ENCODE measurements at regions not wholly inside any gene's neighbourhood (a gene's known extent, or its start where the extent isn't known, plus 50 kb on each side); places are given as distances from the start of the nearest gene placed in this dataset.
"Not testable (repeated sequence)": the region's sequence is repeated elsewhere in the genome, so short reads cannot be mapped to it uniquely, and the experiment has no call there.

DNA sequence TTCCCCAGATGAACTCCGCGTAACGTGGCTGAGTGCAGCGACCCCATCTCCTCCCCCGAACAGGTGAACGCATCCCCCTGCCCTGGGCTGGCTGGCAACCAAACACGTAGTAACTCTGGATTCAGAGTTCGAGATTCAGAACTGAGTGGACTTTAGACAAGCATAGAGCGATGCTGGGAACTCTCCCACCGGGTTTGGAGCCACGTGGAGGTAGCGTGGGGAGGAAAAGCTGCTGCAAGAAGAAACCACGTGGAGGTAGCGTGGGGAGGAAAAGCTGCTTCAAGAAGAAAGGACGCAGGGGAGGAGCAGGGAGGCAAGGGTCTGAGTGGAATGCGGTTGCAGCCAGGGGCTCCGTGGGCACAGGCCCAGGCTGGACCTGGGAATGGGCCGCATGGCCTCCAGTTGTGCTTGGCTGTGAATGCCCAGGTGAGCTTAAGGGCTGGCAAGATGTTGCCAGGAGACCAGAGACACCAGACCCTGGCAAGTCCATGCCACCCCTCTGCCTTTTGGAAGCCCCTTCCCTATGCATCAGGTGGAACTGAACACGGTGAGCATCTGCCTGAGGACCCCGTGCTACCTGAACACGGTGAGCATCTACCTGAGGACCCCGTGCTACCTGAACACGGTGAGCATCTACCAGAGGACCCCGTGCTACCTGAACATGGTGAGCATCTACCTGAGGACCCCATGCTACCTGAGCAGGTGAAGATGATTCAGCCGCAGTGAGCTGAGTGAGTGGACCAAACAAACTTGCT lies 118.0 kb upstream of the FRMD1 start:
- DNase-seq (ENCODE audit: low spot score), result no peak
- in situ Hi-C loops (cut with HindIII; ENCODE audit: low sequenced_read_pairs), result no loop called here

DNA sequence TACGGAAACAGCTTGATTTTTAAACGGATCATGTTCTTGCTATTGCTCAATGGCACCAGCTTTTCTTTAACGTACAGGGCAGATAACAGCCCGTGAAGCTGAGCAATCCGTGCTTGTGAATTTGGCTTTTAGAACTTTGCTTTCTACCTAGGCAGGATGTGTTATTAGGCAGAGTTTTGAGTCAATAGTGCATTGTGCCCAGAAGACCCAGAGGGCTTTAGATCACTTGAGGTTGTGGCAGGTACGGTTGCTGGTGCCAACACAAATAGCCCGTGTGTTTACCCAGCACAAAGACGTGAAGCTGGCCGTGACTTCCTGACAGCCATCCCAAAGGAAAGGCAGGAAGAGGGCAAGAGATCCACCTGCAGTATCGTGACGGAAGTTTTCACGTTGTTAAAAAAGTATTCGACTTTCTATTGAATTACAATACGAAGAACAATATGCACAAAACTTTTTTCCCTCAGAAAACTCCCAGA lies 117.4 kb upstream of the FRMD1 start:
- DNase-seq (ENCODE audit: low spot score), result no peak

DNA sequence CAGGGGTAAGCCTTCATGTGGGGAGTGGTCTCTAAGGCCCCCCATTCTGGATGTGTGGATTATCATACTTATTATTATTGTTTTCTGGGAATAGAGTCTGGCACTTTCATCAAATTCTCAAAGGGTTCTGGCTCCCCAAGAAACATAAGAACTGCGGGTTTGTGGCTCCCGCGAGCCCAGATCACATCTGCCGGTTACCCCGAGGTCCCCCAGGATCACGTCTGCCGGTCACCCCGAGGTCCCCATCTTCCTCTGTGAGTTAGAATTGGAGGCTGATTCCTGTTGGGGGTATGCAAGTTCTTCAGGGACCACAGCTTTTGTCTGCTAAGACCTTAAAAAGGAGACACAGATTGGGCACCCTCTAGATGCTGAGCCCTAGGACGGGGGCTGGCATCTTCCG lies 116.7 kb upstream of the FRMD1 start:
- in situ Hi-C loops (cut with HindIII; ENCODE audit: low sequenced_read_pairs), result no loop called here
- no peak for DNase-seq (ENCODE audit: low spot score)

More for the DNA sequence above, 117.4 kb upstream of the FRMD1 start:
- in situ Hi-C loops (cut with HindIII; ENCODE audit: low sequenced_read_pairs), result no loop called here

DNA sequence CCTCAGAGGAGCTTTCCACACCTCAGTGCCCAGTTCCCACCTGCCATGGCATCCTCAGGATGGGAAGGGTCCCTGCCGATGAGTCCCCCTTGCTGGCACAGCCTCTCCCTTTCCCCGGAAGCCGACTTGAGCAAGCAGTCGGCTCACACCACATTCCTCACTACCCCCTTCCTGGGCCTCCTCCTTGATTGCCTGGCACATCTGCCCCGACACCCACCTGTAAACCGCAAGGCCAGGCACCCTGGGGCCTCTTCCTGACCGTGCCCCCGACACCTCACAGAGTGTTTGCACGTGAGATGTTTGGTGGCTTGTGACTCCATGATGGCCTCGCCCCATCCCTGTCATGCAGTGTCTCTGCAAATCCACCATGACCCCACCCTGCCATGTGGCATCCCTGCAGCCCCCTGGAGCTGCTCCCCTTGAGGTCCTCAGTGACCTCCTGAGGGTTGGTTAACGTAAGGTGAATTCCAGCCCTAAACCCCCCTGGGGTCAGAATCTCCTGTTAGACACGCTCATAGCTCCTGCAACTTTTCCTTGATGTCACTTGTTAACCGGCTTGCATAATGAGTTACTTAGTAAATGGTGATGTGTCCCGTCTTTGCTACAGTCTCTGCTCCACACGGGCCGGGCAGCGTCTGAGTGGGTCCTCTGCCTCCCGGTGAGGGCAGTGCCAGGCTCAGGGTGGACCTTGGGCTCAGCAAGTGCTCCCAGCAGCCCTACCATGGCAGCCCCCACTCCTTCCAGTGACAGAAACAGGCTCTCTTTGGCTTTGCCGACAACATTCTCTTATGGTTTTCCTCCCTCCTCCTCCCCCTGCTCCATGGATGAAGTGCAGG lies 115.9 kb upstream of the FRMD1 start:
- in situ Hi-C loops (cut with HindIII; ENCODE audit: low sequenced_read_pairs), result no loop called here
- no peak for DNase-seq (ENCODE audit: low spot score)

DNA sequence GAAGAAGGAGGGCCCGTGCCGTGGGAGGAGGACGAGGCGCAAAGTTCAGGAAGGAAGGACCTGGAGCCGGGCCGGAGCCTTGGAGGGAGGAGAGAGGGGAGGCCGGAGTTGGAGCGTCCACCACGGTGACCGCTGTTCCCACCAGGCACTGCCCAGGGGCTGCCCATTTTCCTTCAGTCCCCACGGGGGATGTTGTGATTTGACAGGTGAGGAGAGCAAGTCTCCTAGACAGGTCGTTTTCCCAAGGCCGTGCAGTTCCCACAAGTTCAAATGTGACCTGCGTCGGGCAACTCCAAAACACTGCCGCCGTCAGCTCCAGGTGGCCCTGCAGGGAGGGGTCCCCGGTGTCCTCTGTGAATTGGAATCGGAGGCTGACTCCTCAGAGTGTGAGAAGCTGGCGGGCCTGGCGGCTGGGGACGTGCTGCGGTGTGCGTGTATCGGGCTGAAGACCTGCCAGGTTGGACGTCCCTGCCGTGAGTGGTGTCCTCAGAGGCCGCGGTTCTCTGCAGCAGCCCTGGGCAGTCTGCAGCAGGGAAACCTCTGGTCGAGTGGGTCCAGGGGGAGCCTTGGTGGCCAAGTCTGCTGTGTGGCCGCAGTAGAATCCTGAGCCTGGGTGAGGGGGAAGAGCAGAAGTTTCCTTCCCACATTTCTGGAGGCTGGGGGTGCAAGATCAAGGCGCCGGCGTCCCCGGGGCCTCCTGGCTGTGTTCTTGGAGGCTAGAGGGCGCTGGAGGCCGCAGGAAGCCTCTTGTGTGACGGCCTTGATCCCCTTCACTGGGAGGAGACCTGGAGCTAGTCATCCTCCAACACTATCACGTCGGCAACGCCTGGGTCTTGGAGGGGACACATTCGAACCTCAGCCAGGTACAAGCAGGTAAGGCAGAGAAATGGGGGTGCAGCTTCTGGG lies 115.1 kb upstream of the FRMD1 start:
- DNase-seq (ENCODE audit: low spot score), result no peak
- in situ Hi-C loops (cut with HindIII; ENCODE audit: low sequenced_read_pairs), result no loop called here

DNA sequence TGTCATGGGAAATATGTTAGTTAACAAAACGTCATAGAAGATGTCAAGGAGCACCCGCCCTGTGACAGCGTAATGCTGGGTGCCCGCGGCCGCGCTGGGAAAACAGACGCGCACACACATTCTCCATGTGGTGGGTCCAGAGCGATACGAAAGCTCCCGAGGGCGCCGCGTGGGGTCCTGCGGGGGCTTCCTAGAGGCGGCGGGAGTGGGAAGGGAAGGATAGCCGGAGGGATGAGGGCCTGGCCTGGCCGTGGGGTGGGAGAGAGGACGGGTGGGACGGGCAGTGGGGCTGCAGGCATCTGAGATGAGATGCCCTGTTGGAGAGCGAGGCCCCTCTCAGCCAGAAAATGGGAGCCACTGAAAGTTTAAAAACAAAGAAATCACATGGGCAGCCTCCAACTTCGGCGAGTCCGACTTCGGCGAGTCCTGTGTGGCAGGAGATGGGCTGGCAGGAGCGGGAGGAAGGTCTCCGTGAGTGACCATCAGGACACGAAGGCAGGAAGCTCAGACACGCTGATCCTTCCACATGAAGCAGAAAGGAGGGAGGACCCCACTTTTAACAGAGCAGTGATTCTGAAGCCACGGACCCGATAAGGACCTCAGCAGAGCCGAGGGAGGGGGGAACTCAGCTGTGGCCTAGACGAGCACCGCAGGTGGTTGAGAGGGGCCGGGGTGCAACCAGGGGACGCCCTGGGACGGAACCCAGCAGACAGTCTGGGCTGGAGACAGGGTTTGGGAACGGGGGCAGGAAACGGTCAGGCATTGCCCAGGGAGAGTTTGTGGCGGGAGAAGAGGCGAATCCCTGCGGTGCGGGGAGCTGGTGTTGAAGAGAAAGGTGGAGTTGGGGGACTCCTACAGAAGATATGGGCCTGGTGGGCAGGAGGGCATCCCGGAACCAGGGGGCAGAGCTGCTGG lies 114.1 kb upstream of the FRMD1 start:
- DNase-seq (ENCODE audit: low spot score), result no peak
- in situ Hi-C loops (cut with HindIII; ENCODE audit: low sequenced_read_pairs), result no loop called here

DNA sequence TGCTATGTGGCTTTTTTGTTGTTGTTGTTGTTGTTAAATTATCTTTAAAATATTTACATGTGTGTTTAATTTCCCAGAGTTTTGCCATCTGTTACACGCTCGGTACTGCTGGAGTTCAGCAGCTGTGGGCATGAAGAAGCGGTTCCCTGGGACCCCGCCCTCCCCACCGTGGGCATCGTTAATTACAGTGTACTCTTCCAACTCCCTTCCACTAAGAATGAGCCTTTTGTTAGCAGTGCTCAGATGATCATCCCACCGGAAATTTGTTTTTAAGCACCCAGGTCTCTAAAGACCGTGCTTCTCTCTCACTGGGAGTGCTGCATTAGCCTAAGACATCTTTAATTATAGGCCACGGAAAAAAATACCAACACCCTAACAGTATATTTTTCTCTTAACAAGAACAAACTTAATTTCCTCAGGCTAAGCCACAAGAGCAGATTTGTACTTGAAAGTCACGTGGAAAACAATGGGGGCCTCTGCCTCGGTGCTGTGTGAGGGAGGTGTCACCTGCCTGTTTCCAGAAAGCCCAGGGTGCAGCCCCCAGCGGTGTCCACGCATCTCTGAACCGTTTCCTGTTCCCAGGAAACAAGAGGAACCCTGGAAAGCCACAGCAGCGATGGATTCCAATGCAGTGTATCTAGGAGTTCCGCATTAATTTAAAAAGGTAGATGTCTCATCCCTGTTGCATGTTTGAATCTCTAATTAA lies 113.3 kb upstream of the FRMD1 start:
- in situ Hi-C loops (cut with HindIII; ENCODE audit: low sequenced_read_pairs), result no loop called here
- DNase-seq (ENCODE audit: low spot score), result no peak

DNA sequence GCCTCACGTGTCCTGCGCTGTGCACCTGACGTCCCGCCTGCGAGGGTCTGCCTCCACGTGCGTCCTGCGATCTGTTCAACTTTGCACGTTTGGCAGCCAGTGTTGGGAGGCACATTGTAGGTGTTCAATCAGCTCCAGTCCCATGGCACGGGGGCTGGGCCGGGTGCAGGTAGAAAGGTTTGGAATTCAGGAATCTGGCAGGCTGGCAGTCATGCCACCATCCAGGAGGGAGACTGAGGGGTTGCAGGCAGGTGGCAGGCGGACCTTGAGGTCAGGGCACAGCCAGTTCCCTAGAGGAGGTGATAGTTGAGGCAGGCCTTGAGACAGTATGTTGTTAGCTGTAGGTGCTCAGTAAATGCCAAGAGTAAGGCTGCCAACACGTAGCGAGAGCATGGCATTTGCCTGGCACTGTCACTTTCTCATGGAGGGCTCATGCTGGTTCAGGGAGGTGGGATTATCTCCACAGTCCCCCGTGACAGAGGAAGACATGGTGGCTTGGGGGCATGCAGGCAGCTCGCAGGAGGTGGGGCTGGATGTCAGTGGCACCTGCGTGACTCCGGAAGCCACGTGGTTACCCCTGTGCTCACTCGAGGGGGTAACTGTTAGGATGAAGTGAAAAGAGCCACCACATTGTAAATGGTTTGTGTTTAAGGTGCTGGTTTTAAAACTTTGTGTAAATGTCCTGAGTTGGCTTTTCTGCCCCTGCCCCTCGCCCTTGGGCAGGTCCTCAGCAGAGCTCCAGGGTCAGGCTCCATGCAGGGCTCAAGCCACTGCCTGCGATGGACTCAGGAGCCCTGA lies 111.8 kb upstream of the FRMD1 start:
- in situ Hi-C loops (cut with HindIII; ENCODE audit: low sequenced_read_pairs), result no loop called here
- no peak for DNase-seq (ENCODE audit: low spot score)

DNA sequence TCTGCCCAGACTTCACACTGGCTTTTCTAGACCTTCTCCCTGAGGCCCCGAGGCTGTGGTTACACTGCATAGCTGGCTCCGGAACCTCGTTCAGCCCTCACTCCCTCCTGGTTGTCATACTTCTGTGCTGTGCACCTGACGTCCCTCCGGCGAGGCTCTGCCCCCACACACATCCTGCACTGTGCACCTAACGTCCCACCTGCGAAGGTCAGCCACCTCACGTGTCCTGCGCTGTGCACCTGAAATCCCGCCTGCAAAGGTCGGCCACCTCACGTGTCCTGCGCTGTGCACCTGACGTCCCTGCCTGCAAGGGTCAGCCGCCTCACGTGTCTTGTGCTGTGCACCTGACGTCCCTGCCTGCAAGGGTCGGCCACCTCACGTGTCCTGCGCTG lies 111.0 kb upstream of the FRMD1 start:
- in situ Hi-C loops (cut with HindIII; ENCODE audit: low sequenced_read_pairs), result no loop called here
- DNase-seq (ENCODE audit: low spot score), result no peak

DNA sequence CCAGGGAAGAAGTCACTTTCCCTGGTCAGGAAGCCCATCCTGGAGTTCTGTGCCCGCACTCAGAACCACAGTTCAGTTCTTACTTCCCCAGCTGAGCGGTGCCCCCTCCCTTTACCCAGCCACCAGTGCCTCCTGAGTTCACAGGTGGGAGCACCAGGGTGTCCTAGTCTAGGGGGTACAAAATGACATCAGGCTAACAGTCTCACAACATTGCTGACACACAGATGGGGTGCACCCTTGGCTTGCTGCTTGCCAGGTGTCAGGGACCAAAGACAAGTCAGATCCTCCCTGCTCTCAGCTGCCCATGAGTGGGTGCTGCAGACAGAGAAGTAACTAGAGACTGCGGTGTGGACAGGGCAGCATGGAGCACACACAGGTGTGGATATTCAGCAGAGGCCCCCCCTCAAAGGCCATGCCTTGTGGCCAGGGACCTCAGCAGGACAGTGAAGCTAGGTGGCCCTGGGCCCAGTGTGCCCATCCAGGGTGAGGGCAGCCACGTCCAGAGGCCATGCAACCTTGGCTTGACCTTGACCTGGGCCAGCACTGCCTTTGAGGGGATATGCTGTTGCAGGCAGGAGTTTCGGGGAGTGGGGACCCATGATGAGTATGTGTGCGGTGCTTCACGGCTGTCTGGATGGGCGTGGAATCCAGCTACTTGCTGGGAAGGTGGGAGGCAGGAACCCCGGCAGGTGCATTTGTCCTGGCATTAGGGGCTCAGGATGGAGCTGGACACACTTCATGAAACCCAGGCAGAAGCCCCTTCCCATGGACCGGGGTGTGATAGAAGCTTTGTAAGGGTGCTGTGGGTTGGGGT lies 110.4 kb upstream of the FRMD1 start:
- in situ Hi-C loops (cut with HindIII; ENCODE audit: low sequenced_read_pairs), result no loop called here
- no peak for DNase-seq (ENCODE audit: low spot score)

DNA sequence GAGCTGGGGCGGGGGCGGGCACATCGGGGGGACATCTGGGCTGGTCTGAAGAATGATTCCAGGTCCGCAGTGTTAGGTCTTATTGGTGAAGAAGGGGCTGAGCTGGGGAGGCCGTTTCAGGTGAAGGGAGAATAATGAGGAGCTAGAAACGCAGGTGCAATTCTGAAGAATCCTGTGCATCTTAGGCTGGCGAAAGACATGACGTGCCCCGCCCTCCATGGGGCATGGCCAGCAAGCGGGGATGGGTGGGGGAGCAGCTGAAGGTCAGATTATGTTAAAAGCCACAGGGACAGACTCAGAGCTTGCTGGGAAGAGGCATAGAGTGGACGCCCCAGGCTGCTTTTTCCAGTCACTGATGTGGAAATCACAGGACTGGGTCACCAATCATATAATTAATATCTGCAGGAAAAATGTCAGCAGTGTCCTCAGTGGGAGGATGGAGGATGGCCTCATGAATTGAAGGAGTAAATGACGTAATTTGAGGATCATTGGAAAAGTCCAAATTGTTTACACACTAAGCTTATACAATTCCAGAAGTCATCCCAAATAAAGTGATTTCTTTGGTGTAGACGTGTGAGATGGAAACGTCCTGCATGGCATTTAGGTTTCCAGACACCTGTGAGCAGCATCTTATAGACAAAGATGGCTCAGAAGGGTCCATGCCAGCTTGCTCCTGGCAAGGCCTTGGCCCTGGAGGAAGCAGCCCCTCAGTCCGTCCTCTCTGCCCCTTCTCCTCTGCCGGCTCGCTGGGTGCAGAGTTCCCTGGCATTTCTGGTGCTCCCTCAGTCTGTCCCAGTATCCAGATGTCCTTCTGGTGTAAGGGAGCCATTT lies 109.6 kb upstream of the FRMD1 start:
- no peak for DNase-seq (ENCODE audit: low spot score)
- in situ Hi-C loops (cut with HindIII; ENCODE audit: low sequenced_read_pairs), result no loop called here

DNA sequence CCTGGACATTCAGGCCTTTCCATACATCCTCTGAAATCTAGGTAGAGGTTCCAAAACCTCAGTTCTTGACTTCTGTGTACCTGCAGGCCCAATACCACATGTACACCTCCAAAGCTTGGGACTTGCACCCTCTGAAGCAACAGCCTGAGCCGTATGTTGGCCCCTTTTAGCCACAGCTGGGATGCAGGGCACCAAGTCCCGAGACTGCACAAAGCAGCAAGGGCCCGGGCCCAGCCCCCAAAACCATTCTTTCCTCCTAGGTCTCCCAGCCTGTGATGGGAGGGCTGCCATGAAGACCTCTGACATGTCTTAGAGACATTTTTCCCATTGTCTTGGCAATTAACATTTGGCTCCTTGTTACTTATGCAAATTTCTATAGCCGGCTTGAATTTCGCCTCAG lies 107.4 kb upstream of the FRMD1 start:
- in situ Hi-C loops (cut with HindIII; ENCODE audit: low sequenced_read_pairs), result no loop called here
- DNase-seq (ENCODE audit: low spot score), result no peak

DNA sequence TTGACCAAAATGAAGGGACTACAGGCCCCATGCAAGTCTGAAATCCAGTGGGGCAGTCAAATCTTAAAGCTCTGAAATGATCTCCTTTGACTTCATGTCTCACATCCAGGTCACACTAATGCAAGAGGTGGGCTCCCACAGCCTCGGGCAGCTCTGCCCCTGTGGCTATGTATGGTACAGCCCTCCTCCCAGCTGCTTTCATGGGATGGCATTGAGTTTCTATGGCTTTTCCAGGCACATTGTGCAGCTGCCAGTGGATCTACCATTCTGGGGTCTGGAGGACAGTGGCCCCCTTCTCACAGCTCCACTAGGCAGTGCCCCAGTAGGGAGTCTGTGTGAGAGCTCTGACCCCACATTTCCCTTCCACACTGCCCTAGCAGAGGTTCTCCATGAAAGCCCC lies 107.0 kb upstream of the FRMD1 start:
- in situ Hi-C loops (cut with HindIII; ENCODE audit: low sequenced_read_pairs); DNase-seq (ENCODE audit: low spot score): not testable (repeated sequence)

DNA sequence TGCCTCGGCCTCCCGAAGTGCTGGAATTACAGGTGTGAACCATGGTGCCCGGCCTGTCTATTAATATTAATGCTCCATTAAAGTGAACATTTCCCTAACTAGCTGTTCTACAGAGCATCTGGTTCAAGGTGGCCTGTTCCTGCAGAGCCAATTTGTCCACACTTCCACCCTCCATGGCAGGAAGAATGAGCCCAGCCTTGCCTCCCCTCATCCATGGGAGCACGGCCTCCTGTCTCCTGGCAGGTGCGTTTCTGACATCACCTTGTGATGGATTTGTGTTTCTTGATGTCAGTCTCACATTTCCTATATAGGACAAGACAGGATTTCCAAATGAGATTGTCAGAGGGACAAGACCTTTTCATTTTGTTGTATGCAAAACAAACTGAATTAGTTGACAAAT lies 105.7 kb upstream of the FRMD1 start:
- DNase-seq (ENCODE audit: low spot score), result no peak
- in situ Hi-C loops (cut with HindIII; ENCODE audit: low sequenced_read_pairs), result no loop called here

DNA sequence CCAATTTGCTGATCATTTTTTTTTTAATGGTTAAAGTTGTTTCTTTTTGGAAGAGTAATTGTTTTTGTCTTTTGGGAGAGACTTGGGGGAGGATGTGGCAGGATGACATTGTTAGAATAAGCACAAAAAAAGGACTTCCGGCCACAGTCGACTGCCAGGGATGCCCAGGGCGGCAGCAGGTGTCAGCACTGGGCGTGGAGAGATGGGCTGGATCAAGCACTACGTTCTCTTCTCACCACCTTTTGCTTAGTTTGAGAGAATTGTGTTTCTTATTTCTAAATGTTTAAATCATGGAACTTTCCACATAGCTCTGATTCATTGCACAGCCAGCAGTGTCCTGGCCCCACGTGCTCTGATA lies 104.6 kb upstream of the FRMD1 start:
- DNase-seq (ENCODE audit: low spot score), result no peak
- in situ Hi-C loops (cut with HindIII; ENCODE audit: low sequenced_read_pairs), result no loop called here

Data from G401 (cell line).